ENCODE measurements at regions not wholly inside any gene's neighbourhood (a gene's known extent, or its start where the extent isn't known, plus 50 kb on each side); places are given as distances from the start of the nearest gene placed in this dataset.
"Not testable (repeated sequence)": the region's sequence is repeated elsewhere in the genome, so short reads cannot be mapped to it uniquely, and the experiment has no call there.

DNA sequence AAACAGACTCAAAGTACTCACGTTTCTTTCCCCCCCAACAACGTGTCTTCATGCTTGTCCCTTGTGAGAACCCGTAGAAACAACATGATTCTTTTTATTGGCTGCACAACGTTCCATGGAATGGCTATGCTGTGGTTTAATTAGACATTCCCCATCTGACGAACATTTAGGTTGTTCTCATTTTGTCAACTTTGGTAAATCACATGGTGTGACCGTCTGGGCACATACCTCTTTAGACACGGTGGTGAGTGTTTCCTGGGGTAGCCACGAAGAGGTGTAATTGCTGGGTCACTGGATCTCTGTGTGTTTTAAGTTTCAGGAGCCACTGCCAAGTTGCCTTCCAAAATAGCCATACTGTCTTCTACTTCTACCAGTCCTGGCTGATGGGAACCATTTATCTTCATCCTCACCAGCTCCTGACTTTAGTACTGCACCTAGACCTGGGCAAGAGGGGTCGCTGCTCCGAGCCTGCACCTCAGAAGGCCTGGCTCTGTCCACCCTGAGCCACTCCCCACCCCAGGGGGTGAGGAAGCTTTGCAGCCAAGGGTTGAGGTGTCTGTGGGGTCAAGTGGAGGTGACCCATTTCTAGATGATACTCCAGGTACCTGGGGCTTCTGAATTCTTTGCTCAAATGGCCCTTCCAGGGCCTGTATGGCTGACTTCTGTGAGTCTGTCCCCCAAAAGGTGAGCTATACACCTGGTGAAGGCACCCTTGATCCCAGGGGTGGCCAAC lies 84.7 kb downstream of the IRX5 start:
- DNase-seq (ENCODE audit: low read depth, low spot score), result no peak

DNA sequence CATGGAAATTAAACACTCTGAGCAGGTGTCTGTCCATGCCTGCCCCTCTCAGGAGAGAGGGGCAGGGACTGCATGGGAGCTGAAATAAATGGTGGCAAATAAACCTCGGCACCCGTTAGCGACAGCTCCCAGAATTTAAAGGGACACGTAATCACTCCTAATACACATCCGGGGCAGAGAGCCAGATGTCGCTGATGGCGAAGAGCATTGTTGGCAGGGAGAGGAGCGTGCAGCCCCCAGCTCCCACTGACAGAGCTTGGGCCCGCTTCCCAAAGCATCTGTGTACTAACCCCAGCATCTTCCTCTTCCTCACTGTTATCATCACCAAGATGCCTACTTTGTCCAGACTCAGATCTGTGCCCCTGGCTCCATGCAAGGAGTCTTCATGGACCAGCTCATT lies 85.8 kb downstream of the IRX5 start:
- no peak for DNase-seq (ENCODE audit: low read depth, low spot score)

- DNase-seq (ENCODE audit: low read depth, low spot score), result no peak
Observed at GRCh38 chr16:55017321-55017720, 86.7 kb downstream of the IRX5 start.

GRCh38 chr16:55018881-55019280 lies 88.2 kb downstream of the IRX5 start:
- DNase-seq (ENCODE audit: low read depth, low spot score), result no peak

GRCh38 chr16:55019419-55020131 lies 88.9 kb downstream of the IRX5 start:
- no peak for DNase-seq (ENCODE audit: low read depth, low spot score)

DNA sequence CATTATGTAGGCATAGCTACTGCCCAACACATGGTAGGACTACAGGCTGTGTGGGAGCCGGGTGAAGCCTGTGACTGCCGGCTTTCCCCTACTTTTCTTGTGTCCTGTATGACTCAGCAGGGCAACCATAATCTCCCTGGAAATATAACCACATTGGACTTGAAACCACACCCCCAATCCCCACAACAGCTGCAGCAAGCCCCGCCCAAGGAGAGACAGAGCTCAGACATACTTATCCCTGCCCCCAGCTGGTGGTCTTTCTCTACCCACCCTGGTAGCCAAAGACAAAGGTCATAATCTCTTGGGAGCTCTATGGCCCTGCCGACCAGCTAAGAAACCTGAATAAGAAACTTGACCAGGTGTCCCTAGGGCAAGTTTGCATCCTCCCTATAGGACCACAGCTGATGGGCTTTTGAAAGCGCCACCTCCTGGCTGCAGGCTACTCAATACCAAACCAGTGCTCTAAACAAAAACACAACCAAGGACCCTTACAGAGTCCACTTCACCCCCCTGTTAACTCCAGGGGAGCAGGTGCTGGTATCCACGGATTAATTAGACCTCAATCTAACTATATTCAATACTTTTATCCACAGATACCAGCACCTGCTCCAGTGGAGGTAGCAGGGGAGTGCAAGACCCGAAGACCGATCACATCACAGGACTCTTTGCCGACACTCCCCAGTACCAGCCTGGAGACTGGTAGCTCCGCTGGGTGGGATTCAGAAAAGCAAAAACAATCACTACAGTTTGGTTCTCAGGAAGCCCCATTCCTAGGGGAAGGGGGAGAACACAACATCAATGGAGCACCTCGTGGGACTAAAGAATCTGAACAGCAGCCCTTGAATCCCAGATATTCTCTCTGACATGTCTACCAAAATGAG lies 91.2 kb downstream of the IRX5 start:
- no peak for DNase-seq (ENCODE audit: low read depth, low spot score)

- DNase-seq (ENCODE audit: low read depth, low spot score), result not testable (repeated sequence)
Observed at GRCh38 chr16:55027260-55027659, 96.6 kb downstream of the IRX5 start.

DNA sequence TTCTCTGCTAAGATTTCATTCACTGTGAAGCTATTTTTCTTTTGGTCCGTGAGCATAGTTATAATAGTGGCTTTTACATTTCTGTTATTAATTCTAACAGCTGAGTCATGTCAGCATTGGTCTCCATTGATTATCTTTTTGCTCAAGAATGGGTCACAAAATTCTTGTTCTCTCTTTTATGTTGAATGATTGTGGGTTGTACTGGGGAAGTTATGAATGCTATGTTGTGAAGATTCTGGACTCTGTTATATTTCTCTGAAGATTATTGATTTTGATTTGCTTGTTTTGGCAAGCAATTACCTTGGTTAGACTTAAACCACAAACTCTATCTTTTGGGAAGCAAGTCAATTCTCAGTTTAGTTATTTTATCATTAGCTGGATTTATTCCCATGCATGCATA lies 98.8 kb downstream of the IRX5 start:
- no peak for DNase-seq (ENCODE audit: low read depth, low spot score)

DNA sequence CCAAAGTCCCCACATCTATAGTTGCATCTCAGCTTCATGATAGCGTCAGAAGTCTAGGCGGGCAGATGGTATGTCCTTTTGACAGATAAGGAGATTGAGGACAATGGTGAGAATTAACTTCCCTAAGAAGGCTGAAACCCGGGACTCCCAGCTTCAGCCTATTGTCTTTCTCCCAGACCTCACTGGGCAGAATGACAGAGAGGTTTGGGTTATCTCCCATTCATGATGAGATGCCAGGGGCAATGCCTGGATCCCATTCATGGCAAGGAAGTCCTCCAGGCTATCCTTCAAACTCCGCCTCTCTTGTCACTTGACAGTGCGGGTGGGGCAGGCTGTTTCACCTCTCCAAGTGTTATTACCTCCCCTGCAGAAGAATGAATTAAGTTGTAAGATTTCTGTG lies 100.3 kb downstream of the IRX5 start:
- DNase-seq (ENCODE audit: low read depth, low spot score), result no peak

- no peak for DNase-seq (ENCODE audit: low read depth, low spot score)
Observed at GRCh38 chr16:55031481-55031880, 100.8 kb downstream of the IRX5 start.

DNA sequence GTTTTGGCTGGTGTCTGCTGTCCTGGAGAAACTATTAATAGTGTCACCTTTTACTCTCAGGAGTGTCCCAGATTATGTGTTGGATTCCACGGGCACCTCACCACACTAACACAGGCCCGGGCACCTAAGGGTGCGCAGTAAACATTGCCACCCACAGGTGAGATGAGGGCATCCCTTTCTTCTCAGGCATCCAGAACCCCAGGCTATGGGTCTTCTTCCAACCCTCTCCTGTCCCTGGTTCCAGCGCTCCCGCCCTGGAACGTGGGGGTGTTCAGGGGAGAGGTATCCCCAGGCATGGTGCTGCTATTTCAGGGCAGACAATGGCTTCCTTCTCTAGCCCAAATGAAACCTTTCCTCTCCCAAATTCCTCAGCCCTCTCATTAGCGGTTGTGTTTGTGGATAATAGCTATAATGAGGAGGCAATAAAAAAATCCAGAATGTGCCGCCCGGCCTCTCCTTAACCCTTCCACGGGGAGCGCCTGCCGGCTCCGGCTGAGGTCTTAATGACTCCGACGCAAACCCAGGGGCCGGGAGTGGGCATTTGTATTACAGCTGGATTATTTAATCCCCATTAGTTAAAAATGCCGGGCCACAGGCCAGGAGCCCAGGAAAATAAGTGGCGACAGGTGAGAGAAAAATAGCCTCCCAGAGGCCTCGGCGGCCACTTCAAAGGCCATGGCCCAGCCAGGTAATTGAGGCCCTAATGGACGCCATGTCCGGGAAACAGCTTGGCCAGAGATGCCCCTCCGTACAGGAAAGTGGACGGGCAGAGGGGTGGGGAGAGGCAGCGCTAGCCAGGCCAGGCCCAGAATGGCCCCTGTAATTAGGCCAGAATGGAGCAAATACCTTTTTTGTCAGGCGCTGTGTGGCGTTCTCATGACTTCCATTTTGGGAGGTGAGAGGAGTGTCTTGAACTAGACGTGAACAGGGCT lies 102.8 kb downstream of the IRX5 start:
- no peak for DNase-seq (ENCODE audit: low read depth, low spot score)

DNA sequence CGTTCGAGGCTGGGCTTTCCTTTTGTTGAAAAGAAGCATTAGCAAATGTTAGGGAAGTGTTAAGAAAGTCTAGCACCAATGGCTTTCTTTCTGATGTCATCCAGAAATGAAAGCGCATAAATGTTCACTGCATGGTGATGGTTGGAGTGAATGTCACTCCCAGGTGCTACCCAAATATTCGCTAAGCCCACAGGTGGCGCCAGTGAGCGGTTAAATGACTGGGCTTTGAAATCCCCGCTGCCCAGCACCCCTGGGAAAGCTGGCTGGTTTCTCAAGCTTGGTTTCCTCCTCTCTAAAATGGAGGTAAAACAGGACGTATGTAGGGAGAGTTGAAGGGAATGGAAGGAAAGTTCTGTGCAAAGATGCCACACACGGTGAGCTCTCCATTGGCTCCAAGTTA lies 104.4 kb downstream of the IRX5 start:
- DNase-seq (ENCODE audit: low read depth, low spot score), result no peak

- no peak for DNase-seq (ENCODE audit: low read depth, low spot score)
Observed at GRCh38 chr16:55035956-55036355, 105.3 kb downstream of the IRX5 start.

DNA sequence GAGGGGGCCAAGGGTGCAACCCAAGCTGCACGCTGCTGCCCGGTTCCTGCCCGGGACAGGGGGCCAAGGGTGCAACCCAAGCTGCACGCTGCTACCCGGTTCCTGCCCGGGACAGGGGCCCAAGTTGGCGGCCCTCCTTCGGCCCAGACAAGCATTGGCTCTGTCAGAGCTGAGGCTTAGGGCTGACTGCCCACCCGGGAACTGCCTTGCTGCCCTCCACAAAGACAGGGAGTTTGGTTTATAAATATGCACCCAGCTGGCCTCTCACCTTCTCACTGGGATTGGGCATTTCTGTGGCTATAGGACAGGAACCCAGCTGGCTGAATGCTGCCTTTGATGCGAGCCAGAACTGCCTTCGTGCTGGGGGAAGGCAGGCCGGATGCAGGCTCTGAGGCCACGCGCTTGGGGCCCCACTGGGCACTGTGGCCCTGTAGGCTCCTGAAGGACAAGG lies 105.7 kb downstream of the IRX5 start:
- DNase-seq (ENCODE audit: low read depth, low spot score), result no peak

- no peak for DNase-seq (ENCODE audit: low read depth, low spot score)
Observed at GRCh38 chr16:55037046-55037445, 106.4 kb downstream of the IRX5 start.

DNA sequence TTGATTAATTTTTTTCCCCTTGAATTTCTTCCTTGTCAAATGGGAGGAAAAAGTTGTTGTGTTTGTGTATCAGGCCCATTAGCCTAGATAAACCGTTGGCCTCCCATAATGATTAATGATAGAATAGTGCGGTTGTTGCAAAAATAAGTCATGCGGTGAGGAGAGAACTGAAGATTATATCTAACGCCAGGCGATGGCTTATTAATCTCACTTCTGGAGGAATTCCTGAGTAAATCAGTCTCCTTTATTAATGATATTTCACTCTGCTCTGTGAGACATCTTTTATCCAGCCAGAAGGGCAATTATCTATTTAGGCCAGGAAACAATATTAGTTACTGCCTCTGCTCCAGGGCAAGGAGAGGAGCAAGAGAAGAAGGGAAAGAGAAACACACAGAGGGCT lies 107.3 kb downstream of the IRX5 start:
- DNase-seq (ENCODE audit: low read depth, low spot score), result no peak

GRCh38 chr16:55039042-55039441 lies 108.4 kb downstream of the IRX5 start:
- DNase-seq (ENCODE audit: low read depth, low spot score), result no peak

DNA sequence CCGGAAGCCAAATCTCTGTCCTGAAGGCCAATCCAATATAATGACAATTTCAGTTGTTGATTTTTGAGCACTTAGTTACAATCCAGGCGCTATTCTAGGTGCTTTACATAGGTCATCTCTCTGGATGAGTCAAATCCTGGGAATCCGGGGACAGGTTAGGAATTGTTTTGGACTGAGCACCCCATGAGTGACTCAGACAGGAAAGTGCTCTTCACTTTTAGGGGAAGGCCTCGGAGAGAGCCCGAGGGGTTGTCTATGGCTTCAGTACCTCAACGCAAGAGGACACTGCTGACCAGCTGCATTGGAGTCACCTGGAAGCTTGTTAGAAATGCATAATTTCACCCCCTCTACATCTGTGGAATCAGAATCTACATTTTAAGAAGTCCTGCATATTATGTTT lies 108.8 kb downstream of the IRX5 start:
- no peak for DNase-seq (ENCODE audit: low read depth, low spot score)

GRCh38 chr16:55039931-55040330 lies 109.3 kb downstream of the IRX5 start:
- no peak for DNase-seq (ENCODE audit: low read depth, low spot score)

- DNase-seq (ENCODE audit: low read depth, low spot score), result no peak
Observed at GRCh38 chr16:55040366-55041086, 109.9 kb downstream of the IRX5 start.

Data from activated CD4-positive, CD25-positive, alpha-beta regulatory T cell treated with anti-CD3 and anti-CD28 coated beads, Interleukin-2, amount 50 U/mL, for 16 hours (primary cell).